SJCRH30 (cell line): ENCODE measurements at regions not wholly inside any gene's neighbourhood (a gene's known extent, or its start where the extent isn't known, plus 50 kb on each side); places are given as distances from the start of the nearest gene placed in this dataset.

Source experiments
- DNase-seq, 2 experiments: peaks; one replicate each; pipeline ENCODE4 v3.0.0-alpha.2; 2015 to 2020
- H3K27ac ChIP-seq: fragments of 250-450 bp; sonication (Bioruptor Pico); 2 replicates; pipeline ENCODE4 v1.5.1; 2020; ENCODE audit warnings: mild to moderate bottlenecking, moderate library complexity
- H3K27me3 ChIP-seq: fragments of 250-450 bp; sonication (Bioruptor Pico); 2 replicates; pipeline ENCODE4 v1.5.1; 2020; ENCODE audit warnings: mild to moderate bottlenecking, moderate library complexity
- H3K36me3 ChIP-seq: fragments of 250-450 bp; sonication (Bioruptor Pico); 2 replicates; pipeline ENCODE4 v1.5.1; 2020; ENCODE audit warnings: mild to moderate bottlenecking, moderate library complexity
- H3K4me1 ChIP-seq: fragments of 250-450 bp; sonication (Bioruptor Pico); 2 replicates; pipeline ENCODE4 v1.5.1; 2020; ENCODE audit warnings: mild to moderate bottlenecking, moderate library complexity
- H3K4me3 ChIP-seq: fragments of 250-450 bp; sonication (Bioruptor Pico); 2 replicates; pipeline ENCODE4 v1.5.1; 2020; ENCODE audit warnings: mild to moderate bottlenecking, moderate library complexity
- H3K9me3 ChIP-seq: fragments of 250-450 bp; sonication (Bioruptor Pico); replicated peaks from 2 replicates; pipeline ENCODE4 v1.5.1; 2020; ENCODE audit warnings: mild to moderate bottlenecking, moderate library complexity

DNA sequence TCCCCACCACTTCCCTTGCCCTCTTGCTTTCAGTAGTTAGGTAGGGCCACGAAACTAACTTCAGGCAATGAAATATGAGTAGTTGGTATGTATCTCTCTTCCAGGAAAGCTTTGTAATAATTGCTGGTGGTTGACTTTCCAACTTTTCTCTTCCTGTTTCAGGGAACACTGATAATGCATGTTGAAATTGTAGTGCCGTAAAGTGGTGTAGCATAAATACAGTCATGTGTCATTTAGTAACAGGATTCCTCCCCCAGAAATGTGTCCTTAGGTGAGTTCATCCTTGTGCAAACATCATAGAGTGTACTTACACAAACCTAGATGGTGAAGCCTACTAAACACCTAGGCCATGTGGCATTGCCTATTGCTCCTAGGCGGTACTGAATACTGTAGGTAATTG is 429.2 kb downstream of the PID1 start:
- DNase-seq: peak in 1 of 2 experiments; percentile 34
- Histone ChIP-seq H3K27ac (no peak overlapping the region), H3K4me1 (peaks cover 17% of the 10 kb centered on the region), H3K9me3 (no peaks in the 10 kb centered on the region), H3K4me3 (no peak overlapping the region), H3K27me3 (0 out of 2 replicates have a peak, but pooled peaks cover 4% of the 10 kb centered on the region), H3K36me3 (no peaks in the 10 kb centered on the region)

DNA sequence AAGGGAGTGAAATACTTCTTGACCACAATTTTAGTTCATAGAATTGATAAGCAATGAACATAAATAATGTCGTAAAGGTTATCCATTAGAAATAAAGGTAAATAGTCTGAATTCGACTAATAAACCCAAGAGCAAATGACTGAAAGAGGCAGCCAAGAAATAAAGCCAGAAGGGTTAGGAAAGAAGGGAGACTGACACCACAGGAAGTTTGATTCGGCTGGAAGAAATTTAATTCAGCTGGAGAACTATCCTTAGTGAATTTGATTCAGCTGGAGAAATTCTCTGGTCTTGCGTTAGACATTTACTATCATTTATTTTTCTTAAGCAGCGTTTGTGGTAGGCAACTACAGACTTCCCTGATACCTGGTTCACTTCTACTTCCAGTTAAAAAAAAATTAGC is 429.6 kb downstream of the PID1 start:
- Histone ChIP-seq H3K27me3 (0 out of 2 replicates have a peak, but pooled peaks cover 4% of the 10 kb centered on the region), H3K9me3 (no peaks in the 10 kb centered on the region), H3K36me3 (no peaks in the 10 kb centered on the region), H3K4me1 (peaks cover 17% of the 10 kb centered on the region), H3K4me3 (no peak overlapping the region), H3K27ac (no peak overlapping the region)
- DNase-seq: no peak

DNA sequence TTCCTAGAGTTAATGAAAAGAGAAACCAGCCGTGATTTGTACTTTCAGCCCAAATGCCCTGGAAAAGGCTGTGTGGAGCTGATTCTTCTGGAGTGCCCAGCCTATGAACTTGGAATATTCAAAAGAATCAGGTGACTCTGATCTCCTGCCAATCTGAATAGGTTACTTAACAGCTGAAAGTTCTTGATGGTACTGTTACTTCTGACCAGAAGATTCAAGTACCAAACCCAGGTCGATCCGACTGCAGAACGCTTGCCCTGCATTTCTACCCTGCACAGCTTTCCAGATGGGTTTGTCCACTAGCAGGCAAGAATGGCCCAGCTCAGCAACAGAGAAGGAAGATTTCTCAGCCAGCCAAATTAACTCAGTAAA is 430.4 kb downstream of the PID1 start:
- peaks cover 17% of the 10 kb centered on the region for H3K4me1 ChIP-seq
- DNase-seq: no peak
- H3K27ac ChIP-seq: no peak overlapping the region
- H3K36me3 ChIP-seq: no peaks in the 10 kb centered on the region
- no peaks in the 10 kb centered on the region for H3K9me3 ChIP-seq
- H3K27me3 ChIP-seq: 0 out of 2 replicates have a peak, but pooled peaks cover 2% of the 10 kb centered on the region
- H3K4me3 ChIP-seq: no peak overlapping the region

DNA sequence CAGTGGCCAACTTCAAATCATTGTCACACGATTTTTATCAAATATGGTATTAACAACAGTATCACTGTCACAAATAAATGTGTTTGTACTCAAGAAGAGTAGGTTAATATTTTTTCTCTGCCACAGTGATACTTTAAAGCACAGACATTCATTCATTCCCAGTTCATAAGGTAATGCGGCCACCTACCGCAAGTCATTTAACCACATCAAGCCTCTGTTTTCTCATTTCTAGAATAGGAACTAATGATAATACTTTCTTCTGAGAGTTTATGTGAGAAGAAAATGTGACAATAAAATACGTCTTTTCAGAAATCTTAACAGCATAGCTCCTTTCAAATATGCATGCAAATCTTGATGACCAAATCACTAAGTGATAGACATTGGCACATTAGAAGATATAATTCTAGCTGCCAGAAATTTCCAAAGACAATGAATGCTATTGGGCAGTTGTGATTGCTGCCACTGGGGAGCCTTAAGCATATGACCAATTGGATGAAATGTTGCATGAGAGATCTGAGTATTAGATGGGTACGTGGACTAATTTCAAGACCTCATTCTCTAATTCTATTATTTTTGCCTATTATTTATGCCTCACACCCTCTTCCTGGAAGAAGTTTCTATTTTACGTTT is 430.9 kb downstream of the PID1 start:
- Histone ChIP-seq H3K36me3 (no peaks in the 10 kb centered on the region), H3K27me3 (no peaks in the 10 kb centered on the region), H3K27ac (no peak overlapping the region), H3K4me3 (no peak overlapping the region), H3K4me1 (peaks cover 17% of the 10 kb centered on the region), H3K9me3 (no peaks in the 10 kb centered on the region)
- no peak for DNase-seq

DNA sequence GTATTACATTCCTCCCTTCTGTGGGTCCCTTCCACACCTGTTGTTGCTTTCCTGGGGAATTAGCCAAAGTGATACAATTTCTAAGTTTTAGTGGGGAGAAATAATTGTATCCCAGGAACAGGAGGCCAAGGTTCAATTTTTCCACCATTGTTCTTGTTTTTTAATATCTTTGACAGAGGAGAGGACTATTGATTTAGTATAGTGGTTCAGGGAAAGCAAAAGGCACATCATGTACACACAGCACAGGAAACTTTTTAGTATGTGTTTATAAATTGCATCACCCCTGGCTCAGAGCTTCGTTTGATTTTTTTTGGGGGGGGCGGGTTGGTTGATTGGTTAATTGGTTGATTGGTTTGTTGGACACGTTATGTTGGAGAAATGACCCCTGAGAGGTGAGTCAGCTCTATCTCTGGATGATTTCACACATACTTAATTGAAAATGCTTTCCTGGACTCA is 431.6 kb downstream of the PID1 start:
- H3K9me3 ChIP-seq: no peaks in the 10 kb centered on the region
- no peak overlapping the region for H3K27ac ChIP-seq
- H3K27me3 ChIP-seq: no peaks in the 10 kb centered on the region
- H3K36me3 ChIP-seq: no peaks in the 10 kb centered on the region
- H3K4me1 ChIP-seq: peaks cover 17% of the 10 kb centered on the region
- no peak overlapping the region for H3K4me3 ChIP-seq
- DNase-seq: peak in 1 of 2 experiments; percentile 33

DNA sequence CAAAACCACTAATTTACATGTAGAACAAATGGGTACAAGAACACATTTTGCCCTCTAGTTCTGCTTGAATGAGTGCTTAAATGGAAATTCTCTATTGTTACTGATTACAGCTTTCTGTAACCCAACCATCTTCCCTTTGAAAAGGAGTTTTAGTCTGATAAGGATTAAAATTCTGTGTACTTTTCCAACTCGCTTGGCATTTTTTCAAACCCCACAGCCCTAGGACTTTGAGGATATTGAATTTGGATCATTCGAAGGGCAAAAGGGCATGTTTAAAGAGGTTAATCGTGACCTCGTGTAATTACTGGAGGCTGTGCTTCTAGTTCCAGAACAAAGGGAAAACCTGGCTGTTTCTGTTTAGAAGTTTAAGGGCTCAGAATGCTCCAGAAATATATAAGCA is 432.3 kb downstream of the PID1 start:
- peak in 1 of 2 experiments; percentile 17 for DNase-seq
- Histone ChIP-seq H3K27ac (no peak overlapping the region), H3K4me3 (no peak overlapping the region), H3K4me1 (peaks cover 17% of the 10 kb centered on the region), H3K27me3 (no peaks in the 10 kb centered on the region), H3K36me3 (no peaks in the 10 kb centered on the region), H3K9me3 (no peaks in the 10 kb centered on the region)

DNA sequence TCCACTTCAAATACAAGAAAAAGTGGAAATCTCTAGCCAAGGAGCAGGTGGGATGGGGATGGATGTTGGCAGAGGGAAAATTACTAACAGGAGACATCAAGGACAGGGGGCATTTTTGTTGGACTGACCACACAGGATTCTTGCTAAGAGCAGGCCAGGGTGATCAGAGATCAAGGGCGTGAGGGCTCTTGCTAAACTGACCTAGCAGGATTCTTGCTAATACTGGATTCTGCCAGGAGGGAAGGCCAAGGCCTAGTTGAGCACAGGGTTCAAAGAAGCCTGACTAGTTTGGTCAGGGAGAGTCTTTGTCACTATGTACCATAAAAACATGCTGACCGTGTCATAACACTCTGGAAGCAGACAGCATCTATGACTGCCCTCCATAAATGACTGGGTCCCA is 442.7 kb downstream of the PID1 start:
- Histone ChIP-seq H3K9me3 (no peaks in the 10 kb centered on the region), H3K36me3 (no peaks in the 10 kb centered on the region), H3K4me1 (no peaks in the 10 kb centered on the region), H3K27me3 (no peaks in the 10 kb centered on the region; the same call in 1 of the 2 replicates), H3K4me3 (no peak overlapping the region), H3K27ac (no peak overlapping the region)
- DNase-seq: no peak

DNA sequence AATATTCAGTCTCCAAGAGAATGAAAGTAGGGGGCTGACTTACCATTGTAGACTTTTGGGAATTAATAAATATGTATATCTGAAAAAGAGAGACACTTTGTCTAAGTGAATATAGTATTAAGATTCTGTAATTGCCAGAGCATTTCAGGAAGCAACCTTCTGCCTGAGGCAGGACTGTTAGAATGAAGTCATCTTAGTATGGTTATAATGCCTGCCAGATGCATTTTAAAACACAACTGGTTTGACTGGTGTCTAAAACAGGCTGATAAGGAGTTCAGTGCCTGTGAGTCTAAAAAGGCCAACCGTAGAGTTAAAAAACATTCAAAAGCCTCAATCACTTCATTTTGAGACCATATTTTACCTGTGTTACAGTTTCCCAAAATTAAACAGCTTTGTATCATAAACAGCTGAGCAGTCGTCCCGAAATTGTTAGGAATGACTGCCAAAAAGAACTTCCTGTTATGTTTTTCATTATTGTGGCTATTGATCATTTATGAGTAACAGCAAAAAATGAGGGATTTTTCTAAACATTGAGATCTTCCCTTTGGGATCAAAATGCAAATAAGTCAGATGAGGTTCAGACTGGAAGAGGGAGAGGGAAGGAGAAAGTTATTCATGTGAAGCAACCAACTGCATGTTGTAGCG is 443.9 kb downstream of the PID1 start:
- no peak for DNase-seq
- Histone ChIP-seq H3K36me3 (no peaks in the 10 kb centered on the region), H3K4me3 (no peak overlapping the region), H3K9me3 (no peaks in the 10 kb centered on the region), H3K27me3 (no peaks in the 10 kb centered on the region; the same call in 1 of the 2 replicates), H3K4me1 (no peaks in the 10 kb centered on the region), H3K27ac (no peak overlapping the region)

DNA sequence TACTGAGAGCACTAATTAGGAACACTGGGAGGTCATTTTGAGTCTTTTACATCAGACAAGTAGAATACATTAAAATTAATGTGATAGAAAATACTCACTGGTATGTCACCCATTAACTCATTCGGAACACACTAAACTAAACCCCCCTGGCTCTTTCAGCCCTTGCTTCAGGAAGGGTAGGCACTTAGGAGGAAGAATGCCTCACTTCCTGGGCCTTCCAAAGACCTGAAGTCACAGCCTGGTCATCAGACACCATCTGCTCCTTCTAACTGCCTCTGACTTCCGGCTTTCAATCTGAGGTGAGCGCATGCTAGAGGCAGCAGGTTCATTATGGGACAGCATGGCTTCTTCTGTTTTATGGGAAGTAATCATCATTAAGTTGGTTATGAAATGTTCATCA is 451.4 kb downstream of the PID1 start:
- Histone ChIP-seq H3K36me3 (no peaks in the 10 kb centered on the region), H3K27me3 (no peaks in the 10 kb centered on the region; the same call in 1 of the 2 replicates), H3K9me3 (no peaks in the 10 kb centered on the region), H3K27ac (no peak overlapping the region), H3K4me1 (no peaks in the 10 kb centered on the region), H3K4me3 (no peak overlapping the region)
- no peak for DNase-seq

DNA sequence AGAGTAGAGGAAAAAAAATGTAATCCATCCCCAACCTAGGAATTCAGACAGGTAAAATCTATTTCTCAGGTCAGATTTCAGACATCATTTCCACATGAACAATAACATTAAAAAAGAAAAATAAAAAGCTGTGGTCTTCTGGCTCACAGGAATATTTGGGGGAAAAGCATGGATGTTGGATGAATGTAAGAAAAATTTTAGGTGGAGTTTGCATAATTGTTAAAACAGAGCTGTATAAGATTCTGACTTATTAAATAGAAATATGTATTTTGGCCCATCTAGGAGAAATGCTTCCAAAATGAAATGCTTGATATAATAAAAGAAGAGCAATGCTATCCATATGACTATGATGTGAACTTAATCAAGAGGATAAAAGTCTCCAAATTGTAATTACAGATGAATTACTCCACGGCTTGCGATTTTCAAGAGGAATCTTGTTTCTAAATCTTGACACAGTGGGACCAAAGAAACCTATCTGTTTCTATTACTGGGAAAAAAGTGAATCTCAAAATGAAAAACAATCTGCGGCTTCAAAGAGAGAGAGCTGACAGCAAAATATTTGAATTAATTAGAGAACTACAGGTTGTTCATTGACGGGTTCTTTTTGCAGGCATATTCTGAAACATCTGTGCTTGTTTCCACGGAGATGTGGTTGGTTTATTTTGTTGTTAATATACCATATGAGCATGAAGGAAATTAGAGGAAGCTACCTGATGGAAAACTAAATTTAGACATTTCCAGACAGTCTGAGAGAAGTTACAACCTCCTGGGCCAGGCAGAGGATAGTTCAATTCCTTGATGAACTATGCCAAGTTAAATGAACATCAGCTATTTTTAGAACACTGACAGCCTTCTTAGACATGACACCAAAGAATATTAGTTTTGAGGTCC is 468.7 kb downstream of the PID1 start:
- H3K4me3 ChIP-seq: no peak overlapping the region
- DNase-seq: no peak
- no peaks in the 10 kb centered on the region for H3K27me3 ChIP-seq
- no peak overlapping the region for H3K27ac ChIP-seq
- H3K36me3 ChIP-seq: no peaks in the 10 kb centered on the region
- H3K4me1 ChIP-seq: no peaks in the 10 kb centered on the region
- H3K9me3 ChIP-seq: no peaks in the 10 kb centered on the region

DNA sequence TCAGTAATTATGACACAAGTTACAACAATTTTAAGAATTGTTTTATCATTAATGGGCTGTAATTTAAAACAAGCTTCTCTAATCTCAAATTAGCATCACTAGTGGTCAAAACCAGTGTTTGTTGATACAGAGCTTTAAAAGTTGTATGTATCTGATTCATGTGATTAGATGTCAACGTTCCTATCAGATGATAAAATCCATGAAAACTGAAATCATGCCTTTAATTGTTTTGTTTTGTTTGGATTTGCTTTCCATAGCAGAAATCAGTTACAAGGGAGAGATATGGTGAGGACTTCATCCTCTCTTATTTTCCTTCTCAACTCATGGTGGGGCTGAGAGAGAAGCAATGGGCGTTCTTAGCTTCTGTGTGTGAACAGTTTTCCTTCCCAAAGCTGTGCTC is 469.6 kb downstream of the PID1 start:
- Histone ChIP-seq H3K4me1 (no peaks in the 10 kb centered on the region), H3K27me3 (no peaks in the 10 kb centered on the region), H3K9me3 (no peaks in the 10 kb centered on the region), H3K4me3 (no peak overlapping the region), H3K27ac (no peak overlapping the region), H3K36me3 (no peaks in the 10 kb centered on the region)
- DNase-seq: no peak

DNA sequence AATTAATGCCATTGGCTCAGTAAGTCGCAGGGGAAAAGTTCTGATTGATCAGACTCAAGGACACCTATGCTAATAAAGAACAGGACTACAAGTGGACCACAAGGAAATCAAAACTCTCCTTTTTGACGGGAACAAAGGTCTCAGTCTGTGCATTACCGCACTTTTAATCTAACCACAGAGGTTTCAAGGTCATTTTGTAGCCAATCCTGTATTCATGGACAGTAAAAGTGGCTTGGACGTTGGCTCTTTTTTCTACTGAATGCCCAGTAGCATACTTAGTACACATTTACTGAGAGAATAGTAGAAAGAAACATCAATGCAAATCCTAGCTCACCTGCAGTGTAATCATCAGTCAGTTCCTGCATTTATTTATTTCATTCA is 471.9 kb downstream of the PID1 start:
- DNase-seq: no peak
- no peak overlapping the region for H3K4me3 ChIP-seq

DNA sequence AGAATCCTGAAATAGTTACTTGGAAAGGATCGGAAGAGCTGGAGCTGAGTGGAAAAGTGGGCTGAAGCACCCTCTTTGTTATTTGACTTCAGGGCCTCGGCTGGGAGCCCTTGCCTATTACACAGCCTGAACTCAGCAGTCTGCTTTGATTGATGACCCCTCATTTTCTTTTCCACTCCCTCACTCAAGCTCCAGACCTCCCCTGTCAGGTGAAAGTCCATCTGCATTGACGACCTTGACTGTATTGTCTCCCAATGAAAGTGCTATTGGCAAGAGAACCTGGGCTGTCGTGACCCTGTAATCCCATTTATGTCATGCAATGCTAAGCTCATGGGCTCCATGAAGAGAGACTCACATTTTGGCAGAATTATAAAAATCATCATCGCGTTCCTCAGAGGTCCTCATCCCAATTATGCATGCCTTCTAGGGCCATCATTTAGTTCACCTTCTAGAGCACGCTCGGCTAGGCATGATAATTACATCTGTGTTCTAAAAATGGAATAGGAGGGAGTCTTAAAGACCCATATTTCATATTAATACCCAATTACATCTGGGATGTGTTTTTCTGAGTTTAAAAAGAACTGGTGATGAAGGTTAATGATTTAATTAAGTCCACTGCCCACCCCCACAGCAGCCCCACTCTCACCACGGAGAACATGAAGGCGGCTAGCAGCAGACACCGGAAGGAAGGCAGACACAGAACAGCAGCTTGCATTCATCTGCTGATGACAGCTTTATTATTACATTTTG is 472.5 kb downstream of the PID1 start:
- Histone ChIP-seq H3K27me3 (no peaks in the 10 kb centered on the region), H3K4me1 (no peaks in the 10 kb centered on the region), H3K36me3 (no peaks in the 10 kb centered on the region), H3K27ac (no peak overlapping the region), H3K9me3 (no peaks in the 10 kb centered on the region), H3K4me3 (no peak overlapping the region)
- no peak for DNase-seq

More for the DNA sequence above, 471.9 kb downstream of the PID1 start:
- Histone ChIP-seq H3K27ac (no peak overlapping the region), H3K9me3 (no peaks in the 10 kb centered on the region), H3K27me3 (no peaks in the 10 kb centered on the region), H3K36me3 (no peaks in the 10 kb centered on the region), H3K4me1 (no peaks in the 10 kb centered on the region)

DNA sequence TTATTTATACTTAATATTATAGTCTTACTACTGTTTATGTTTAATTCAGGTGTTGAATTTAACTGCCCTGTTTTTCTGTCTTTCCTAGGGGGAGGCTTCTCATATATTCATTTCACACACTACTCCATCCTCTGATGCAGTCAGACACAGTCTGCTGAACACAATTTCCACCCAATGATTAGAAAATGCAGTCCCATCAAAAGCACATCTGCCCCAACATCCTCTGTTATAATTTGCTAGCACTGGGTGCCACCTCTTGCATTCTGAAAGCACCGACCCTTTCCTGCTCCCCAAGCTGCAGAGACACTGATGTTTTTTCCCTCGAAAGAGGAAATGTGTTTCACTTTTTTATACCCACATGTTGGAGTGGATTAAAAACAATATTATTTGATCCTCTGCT is 474.7 kb downstream of the PID1 start:
- DNase-seq: no peak
- Histone ChIP-seq H3K4me1 (no peaks in the 10 kb centered on the region), H3K9me3 (no peaks in the 10 kb centered on the region), H3K27me3 (no peaks in the 10 kb centered on the region), H3K27ac (no peak overlapping the region), H3K4me3 (no peak overlapping the region), H3K36me3 (no peaks in the 10 kb centered on the region)
